ENCODE measurements at regions not wholly inside any gene's neighbourhood (a gene's known extent, or its start where the extent isn't known, plus 50 kb on each side); places are given as distances from the start of the nearest gene placed in this dataset.
"Not testable (repeated sequence)": the region's sequence is repeated elsewhere in the genome, so short reads cannot be mapped to it uniquely, and the experiment has no call there.

GRCh38 chr14:105917933-105918436 lies 391.6 kb downstream of the TMEM121 start:
- TF ChIP-seq CTCF (IDR thresholded peaks at IDR 0.05; ENCODE audit: low read depth, low read length, missing control alignments), result no peak
- DNase-seq (ENCODE audit: extremely low read depth, low read depth), result no peak
- H3K4me3 ChIP-seq (replicated peaks; ENCODE audit: low read depth, low read length), result no peak overlapping the region

- TF ChIP-seq CTCF (IDR thresholded peaks at IDR 0.05; ENCODE audit: low read depth, low read length, missing control alignments), result no peak
- no peak overlapping the region for H3K4me3 ChIP-seq (replicated peaks; ENCODE audit: low read depth, low read length)
- no peak for DNase-seq (ENCODE audit: extremely low read depth, low read depth)
Measured at GRCh38 chr14:105918496-105919262, 392.3 kb downstream of the TMEM121 start.

- TF ChIP-seq CTCF (IDR thresholded peaks at IDR 0.05; ENCODE audit: low read depth, low read length, missing control alignments), result no peak
- H3K4me3 ChIP-seq (replicated peaks; ENCODE audit: low read depth, low read length), result no peak overlapping the region
- no peak for DNase-seq (ENCODE audit: extremely low read depth, low read depth)
Measured at GRCh38 chr14:105919458-105920150, 393.2 kb downstream of the TMEM121 start.

- not testable (repeated sequence) for DNase-seq (ENCODE audit: extremely low read depth, low read depth); H3K4me3 ChIP-seq (replicated peaks; ENCODE audit: low read depth, low read length)
Measured at GRCh38 chr14:105920151-105920700, 393.8 kb downstream of the TMEM121 start.

- not testable (repeated sequence) for H3K4me3 ChIP-seq (replicated peaks; ENCODE audit: low read depth, low read length); DNase-seq (ENCODE audit: extremely low read depth, low read depth)
Measured at GRCh38 chr14:105920803-105921755, 394.7 kb downstream of the TMEM121 start.

GRCh38 chr14:105921781-105922180 lies 395.4 kb downstream of the TMEM121 start:
- not testable (repeated sequence) for DNase-seq (ENCODE audit: extremely low read depth, low read depth); H3K4me3 ChIP-seq (replicated peaks; ENCODE audit: low read depth, low read length)

GRCh38 chr14:105923520-105924191 lies 397.3 kb downstream of the TMEM121 start:
- H3K4me3 ChIP-seq (replicated peaks; ENCODE audit: low read depth, low read length), result not testable (repeated sequence)

GRCh38 chr14:105924951-105925591 lies 398.7 kb downstream of the TMEM121 start:
- no peak for DNase-seq (ENCODE audit: extremely low read depth, low read depth)
- H3K4me3 ChIP-seq (replicated peaks; ENCODE audit: low read depth, low read length), result no peak overlapping the region
- TF ChIP-seq CTCF (IDR thresholded peaks at IDR 0.05; ENCODE audit: low read depth, low read length, missing control alignments), result no peak

More at GRCh38 chr14:105923520-105924191, 397.3 kb downstream of the TMEM121 start:
- not testable (repeated sequence) for DNase-seq (ENCODE audit: extremely low read depth, low read depth)

Data from HFF-Myc (cell line).